ENCODE measurements at regions not wholly inside any gene's neighbourhood (a gene's known extent, or its start where the extent isn't known, plus 50 kb on each side); places are given as distances from the start of the nearest gene placed in this dataset.

- peaks cover 5% of the 10 kb centered on the region for H3K4me1 ChIP-seq (ENCODE audit: insufficient read depth, low read length, poor library complexity, severe bottlenecking)
- no peaks in the 10 kb centered on the region for H3F3A ChIP-seq (ENCODE audit: low read depth)
- no peak overlapping the region for H3K9ac ChIP-seq (ENCODE audit: low read depth, low read length, poor library complexity, severe bottlenecking)
- no peaks in the 10 kb centered on the region for H3K79me2 ChIP-seq (ENCODE audit: insufficient read depth, low read length)
- H3K4me3 ChIP-seq (ENCODE audit: low read length, poor library complexity, severe bottlenecking): no peak overlapping the region
- H3K4me2 ChIP-seq (ENCODE audit: low read depth, low read length, poor library complexity, severe bottlenecking): no peak overlapping the region
- H3K9me2 ChIP-seq (replicated peaks; ENCODE audit: low read depth, low read length): no peaks in the 10 kb centered on the region
- TF ChIP-seq CTCF (conservative IDR thresholded peaks at IDR 0.05; ENCODE audit: low read length): no peak
- TF ChIP-seq EZH2phosphoT487 (IDR thresholded peaks at IDR 0.05; ENCODE audit: borderline replicate concordance): no peak
- H4K20me1 ChIP-seq (ENCODE audit: insufficient read depth, low read length, poor library complexity, severe bottlenecking): no peaks in the 10 kb centered on the region
- H2AFZ ChIP-seq (ENCODE audit: low read length): no peak overlapping the region
- no peaks in the 10 kb centered on the region for H3K9me3 ChIP-seq (ENCODE audit: insufficient read depth, low read depth, low read length)
- no peaks in the 10 kb centered on the region for H3K27me3 ChIP-seq (ENCODE audit: insufficient read depth, low read length, poor library complexity, severe bottlenecking)
- H3K36me3 ChIP-seq (ENCODE audit: insufficient read depth, low read length): no peaks in the 10 kb centered on the region
Measured at GRCh38 chr1:96358057-96358456, 363.5 kb upstream of the PTBP2 start.

GRCh38 chr1:96360036-96360795 lies 361.4 kb upstream of the PTBP2 start:
- no peaks in the 10 kb centered on the region for H4K20me1 ChIP-seq (ENCODE audit: insufficient read depth, low read length, poor library complexity, severe bottlenecking)
- H3K4me2 ChIP-seq (ENCODE audit: low read depth, low read length, poor library complexity, severe bottlenecking): no peak overlapping the region
- no peak overlapping the region for H2AFZ ChIP-seq (ENCODE audit: low read length)
- H3K79me2 ChIP-seq (ENCODE audit: insufficient read depth, low read length): no peaks in the 10 kb centered on the region
- no peaks in the 10 kb centered on the region for H3K36me3 ChIP-seq (ENCODE audit: insufficient read depth, low read length)
- H3F3A ChIP-seq (ENCODE audit: low read depth): no peaks in the 10 kb centered on the region
- H3K4me3 ChIP-seq (ENCODE audit: low read length, poor library complexity, severe bottlenecking): no peak overlapping the region
- no peaks in the 10 kb centered on the region for H3K9me2 ChIP-seq (replicated peaks; ENCODE audit: low read depth, low read length)
- H3K9ac ChIP-seq (ENCODE audit: low read depth, low read length, poor library complexity, severe bottlenecking): no peak overlapping the region
- no peaks in the 10 kb centered on the region for H3K9me3 ChIP-seq (ENCODE audit: insufficient read depth, low read depth, low read length)
- H3K4me1 ChIP-seq (ENCODE audit: insufficient read depth, low read length, poor library complexity, severe bottlenecking): peaks cover 5% of the 10 kb centered on the region
- no peak for TF ChIP-seq EZH2phosphoT487 (IDR thresholded peaks at IDR 0.05; ENCODE audit: borderline replicate concordance)
- TF ChIP-seq CTCF (conservative IDR thresholded peaks at IDR 0.05; ENCODE audit: low read length): no peak
- H3K27me3 ChIP-seq (ENCODE audit: insufficient read depth, low read length, poor library complexity, severe bottlenecking): no peaks in the 10 kb centered on the region

- no peaks in the 10 kb centered on the region for H4K20me1 ChIP-seq (ENCODE audit: insufficient read depth, low read length, poor library complexity, severe bottlenecking)
- H2AFZ ChIP-seq (ENCODE audit: low read length): no peak overlapping the region
- no peaks in the 10 kb centered on the region for H3K27me3 ChIP-seq (ENCODE audit: insufficient read depth, low read length, poor library complexity, severe bottlenecking)
- H3K9me2 ChIP-seq (replicated peaks; ENCODE audit: low read depth, low read length): no peaks in the 10 kb centered on the region
- H3K4me1 ChIP-seq (ENCODE audit: insufficient read depth, low read length, poor library complexity, severe bottlenecking): peaks cover 5% of the 10 kb centered on the region
- no peaks in the 10 kb centered on the region for H3F3A ChIP-seq (ENCODE audit: low read depth)
- TF ChIP-seq CTCF (conservative IDR thresholded peaks at IDR 0.05; ENCODE audit: low read length) (no peak), EZH2phosphoT487 (IDR thresholded peaks at IDR 0.05; ENCODE audit: borderline replicate concordance) (no peak)
- H3K9ac ChIP-seq (ENCODE audit: low read depth, low read length, poor library complexity, severe bottlenecking): no peak overlapping the region
- no peaks in the 10 kb centered on the region for H3K36me3 ChIP-seq (ENCODE audit: insufficient read depth, low read length)
- H3K9me3 ChIP-seq (ENCODE audit: insufficient read depth, low read depth, low read length): no peaks in the 10 kb centered on the region
- H3K4me3 ChIP-seq (ENCODE audit: low read length, poor library complexity, severe bottlenecking): no peak overlapping the region
- H3K4me2 ChIP-seq (ENCODE audit: low read depth, low read length, poor library complexity, severe bottlenecking): no peak overlapping the region
- H3K79me2 ChIP-seq (ENCODE audit: insufficient read depth, low read length): no peaks in the 10 kb centered on the region
Measured at GRCh38 chr1:96361271-96361856, 360.2 kb upstream of the PTBP2 start.
